ENCODE measurements at regions not wholly inside any gene's neighbourhood (a gene's known extent, or its start where the extent isn't known, plus 50 kb on each side); places are given as distances from the start of the nearest gene placed in this dataset.
"Not testable (repeated sequence)": the region's sequence is repeated elsewhere in the genome, so short reads cannot be mapped to it uniquely, and the experiment has no call there.

GRCh38 chr16:29349966-29350365, 56.5 kb downstream of the NPIPB11 start:
- TF ChIP-seq POLR2A, CTCF (IDR thresholded peaks at IDR 0.05): not testable (repeated sequence)
